K562 (cell line): ENCODE measurements at regions not wholly inside any gene's neighbourhood (a gene's known extent, or its start where the extent isn't known, plus 50 kb on each side); places are given as distances from the start of the nearest gene placed in this dataset.

Experiments used
- ATAC-seq: fragments of 200-7000 bp; cut with Tn5 transposase; 3 replicates; pipeline ENCODE4 v1.9.1; 2020; ENCODE audit warnings: moderate library complexity
- BruUV-seq: library from RNA; stranded (reverse); fragments of 400-500 nt; replicated peaks from 2 replicates; lab custom pipeline; 2021; lab: Mats Ljungman, UMichigan
- CTCF ChIA-PET: fragments of 300-600 bp; formaldehyde crosslinking; extraction: SDS; loops from one replicate; lab custom pipeline; 2021; ENCODE audit warnings: low intra/inter-chr PET ratio; lab: Yijun Ruan, JAX
- POLR2A ChIA-PET: fragments of 300-600, 350-650 bp; sonication (Branson Sonifier 250); formaldehyde crosslinking; extraction: SDS; loops from one replicate; lab custom pipeline; 2021; ENCODE audit warnings: antibody characterized with exemption, inconsistent platforms; lab: Yijun Ruan, JAX
- DNase-seq, 4 experiments: peaks; one replicate each; pipeline versions ENCODE4 v3.0.0 to v3.0.0-alpha.2; 2011 to 2018; ENCODE audit warnings: low spot score in 3 of 4, mixed read lengths in 3 of 4; ENCODE audit errors: extremely low read depth in 1 of 4
- FAIRE-seq: peaks from 2 replicates; lab custom pipeline; 2011; peaks lifted over from hg19 to GRCh38; lab: Jason Lieb, UNC
- H2AFZ ChIP-seq: 2 replicates; pipeline ENCODE4 v1.6.0; 2011; ENCODE audit warnings: low read depth, low read length, control low read depth, inconsistent platforms
- H3K27ac ChIP-seq: fragments of 200-600 bp; 3 replicates; pipeline ENCODE4 v1.8.0; 2011; ENCODE audit warnings: low read depth, mild to moderate bottlenecking, control low read depth, inconsistent platforms, low read length, moderate library complexity, mixed read lengths; ENCODE audit errors: extremely low read depth
- H3K27me3 ChIP-seq, 2 experiments: fragments of 300-600 bp in 1 of 2; 2 replicates in 1 of 2; 3 replicates in 1 of 2; pipeline versions ENCODE4 v1.6.0 to v1.8.0; 2011; ENCODE audit warnings: inconsistent platforms in 2 of 2, low read length in 2 of 2, mild to moderate bottlenecking in 1 of 2, mixed read lengths in 1 of 2, moderate library complexity in 1 of 2; ENCODE audit not compliant: control insufficient read depth in 2 of 2, insufficient read depth in 2 of 2
- H3K36me3 ChIP-seq: fragments of 300-600 bp; 3 replicates; pipeline ENCODE4 v1.8.0; 2011; ENCODE audit warnings: mild to moderate bottlenecking, low read length, inconsistent platforms; ENCODE audit not compliant: control insufficient read depth, insufficient read depth
- H3K4me1 ChIP-seq, 2 experiments: fragments of 200-600 bp in 1 of 2; replicated peaks in 1 of 2; 2 replicates in 1 of 2; 3 replicates in 1 of 2; pipeline versions ENCODE4 v1.5.1 to v1.8.0; 2011; ENCODE audit warnings: inconsistent platforms in 2 of 2, low read length in 2 of 2, mild to moderate bottlenecking in 1 of 2, mixed read lengths in 1 of 2, moderate library complexity in 1 of 2; ENCODE audit not compliant: control insufficient read depth in 2 of 2, insufficient read depth in 2 of 2
- H3K4me2 ChIP-seq: 2 replicates; pipeline ENCODE4 v1.6.1; 2011; ENCODE audit warnings: low read length, control low read depth, inconsistent platforms, mixed read lengths; ENCODE audit not compliant: insufficient read depth
- H3K4me3 ChIP-seq: fragments of 200-600 bp; sonication (generic), shearing (Covaris generic); 2 replicates; pipeline ENCODE4 v1.5.1; 2016; ENCODE audit warnings: control low read depth, inconsistent platforms
- H3K79me2 ChIP-seq: fragments of 200-600 bp; 3 replicates; pipeline ENCODE4 v1.8.0; 2011; ENCODE audit warnings: low read length, inconsistent platforms; ENCODE audit not compliant: control insufficient read depth, insufficient read depth
- H3K9ac ChIP-seq, 2 experiments: 2 replicates each; pipeline versions ENCODE4 v1.6.0 to v1.6.1; 2011; ENCODE audit warnings: low read depth in 2 of 2, low read length in 2 of 2, control low read depth in 1 of 2, inconsistent platforms in 1 of 2, mild to moderate bottlenecking in 1 of 2, mixed read lengths in 1 of 2; ENCODE audit not compliant: insufficient read depth in 1 of 2
- H3K9me1 ChIP-seq: one replicate; pipeline ENCODE4 v1.6.0; 2011; ENCODE audit warnings: inconsistent platforms, mild to moderate bottlenecking, low read length, moderate library complexity; ENCODE audit not compliant: control insufficient read depth, insufficient read depth
- H3K9me3 ChIP-seq: replicated peaks from 2 replicates; pipeline ENCODE4 v1.5.1; 2011; ENCODE audit warnings: low read depth, low read length, inconsistent platforms; ENCODE audit not compliant: control insufficient read depth, insufficient read depth
- H4K20me1 ChIP-seq: replicated peaks from 2 replicates; pipeline ENCODE4 v1.6.1; 2011; ENCODE audit warnings: low read length, inconsistent platforms, mixed read lengths; ENCODE audit not compliant: control insufficient read depth, insufficient read depth
- DIDO1 ChIP-seq: fragments of 450-650 bp; IDR thresholded peaks from 2 replicates; pipeline ENCODE4 v1.6.1; 2016; ENCODE audit warnings: low read depth, missing biosample characterization, missing genetic modification characterization
- PCBP2 ChIP-seq: fragments of 200-400 bp; formaldehyde crosslinking; IDR thresholded peaks from 2 replicates; pipeline ENCODE4 v1.6.1; 2018; ENCODE audit warnings: low read length, low read depth, mild to moderate bottlenecking, moderate library complexity; ENCODE audit not compliant: poor library complexity, severe bottlenecking
- RBM14 ChIP-seq: fragments of 200-400 bp; formaldehyde crosslinking; IDR thresholded peaks from 2 replicates; pipeline ENCODE4 v1.6.1; 2018; ENCODE audit warnings: low read depth, mild to moderate bottlenecking, low read length, moderate library complexity, borderline replicate concordance; ENCODE audit not compliant: insufficient read depth
- RNF2 ChIP-seq: sonication (generic); IDR thresholded peaks from 2 replicates; pipeline ENCODE4 v1.6.1; 2016
- SMARCE1 ChIP-seq: fragments of 450-650 bp; IDR thresholded peaks from 2 replicates; pipeline ENCODE4 v1.7.1; 2016; ENCODE audit warnings: mild to moderate bottlenecking
- SREBF1 ChIP-seq: fragments of 150-350 bp; IDR thresholded peaks from 2 replicates; pipeline ENCODE4 v1.6.1; 2014; ENCODE audit warnings: antibody characterized with exemption, low read depth, low read length, borderline replicate concordance
- ZC3H4 ChIP-seq: sonication (generic); formaldehyde crosslinking; IDR thresholded peaks from 2 replicates; pipeline ENCODE4 v1.9.0; 2021; ENCODE audit warnings: missing genetic modification reagents, borderline replicate concordance
- ZNF644 ChIP-seq: fragments of 200-800 bp; sonication (Bioruptor generic); IDR thresholded peaks from 2 replicates; pipeline ENCODE4 v1.6.1; 2016; ENCODE audit warnings: low read depth, missing genetic modification characterization, missing compliant biosample characterization
- WGBS: fragments of 100-300 bp; shearing (Covaris generic); methylation state at CpG from one replicate; pipeline ENCODE4 v1.1.6; 2016; ENCODE audit warnings: low coverage, mixed read lengths; ENCODE audit not compliant: insufficient coverage; ENCODE audit errors: missing lambda C conversion rate; 5-methylcytosine and 5-hydroxymethylcytosine counted together
- in situ Hi-C: fragments of 300-500 bp; cut with MboI; formaldehyde crosslinking; loops from 4 replicates; pipeline ENCODE4 v1.15.0; 2018; ENCODE audit warnings: inconsistent platforms, mixed read lengths
- intact Hi-C: fragments of 100-400 bp; cut with micrococcal nuclease; formaldehyde crosslinking; loops from 2 replicates; pipeline ENCODE4 v1.14.2; 2022
- TF ChIP-seq, protein P1 (sequence below): IDR thresholded peaks from 3 replicates; pipeline ENCODE4 v1.6.1; 2011; ENCODE audit warnings: borderline replicate concordance, mild to moderate bottlenecking; ENCODE audit not compliant: insufficient read length, insufficient read depth

DNA sequence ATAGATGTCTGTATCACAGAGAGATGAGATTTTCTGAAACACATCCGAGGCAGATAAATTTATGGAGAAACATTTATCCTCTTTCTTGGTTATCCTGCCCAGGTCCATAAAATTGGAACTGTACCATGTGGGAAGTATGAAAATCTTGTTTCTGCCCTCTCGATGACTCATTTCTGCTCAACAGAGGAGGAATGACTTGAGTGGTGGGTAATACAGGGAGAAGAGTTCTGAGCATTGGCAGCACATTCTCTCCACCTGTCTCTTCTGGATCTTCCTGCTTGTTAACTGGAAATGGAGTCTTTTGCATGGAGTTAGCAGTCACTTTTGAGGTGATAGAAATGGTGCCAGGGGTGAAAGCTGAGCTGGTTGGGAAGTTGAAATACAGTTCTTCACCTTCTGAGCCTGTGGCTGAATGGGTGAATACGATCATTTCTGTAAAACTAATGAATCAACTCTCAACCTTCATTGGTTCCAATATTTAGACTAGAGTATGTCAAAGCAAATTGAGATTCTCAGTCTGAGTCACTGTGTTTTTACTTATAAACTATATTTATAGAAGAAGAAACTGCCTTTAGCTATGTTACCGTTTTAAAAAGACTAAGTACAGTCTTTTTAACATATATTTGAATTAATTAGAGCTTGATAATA lies 945.5 kb downstream of the SORCS3 start:
- Histone ChIP-seq H3K79me2 (no peaks in the 10 kb centered on the region), H3K9me1 (no peaks in the 10 kb centered on the region), H3K4me2 (no peak overlapping the region), H3K36me3 (no peaks in the 10 kb centered on the region), H3K9ac (no peak overlapping the region), H4K20me1 (no peaks in the 10 kb centered on the region), H3K9me3 (no peaks in the 10 kb centered on the region), H2AFZ (no peak overlapping the region), H3K27ac (no peak overlapping the region), H3K4me1 (no peaks in the 10 kb centered on the region), H3K27me3 (no peaks in the 10 kb centered on the region), H3K4me3 (no peak overlapping the region)
- no TSS peak for BruUV-seq
- ChIA-PET CTCF (no interaction called here), POLR2A (no interaction called here)
- intact Hi-C loops (no loop called here), in situ Hi-C loops (no loop called here)
- no peak for FAIRE-seq
- DNase-seq, result no peak
- ATAC-seq, result no peak
- TF ChIP-seq RNF2 (no peak), RBM14 (no peak), ZNF644 (tag) (no peak), SMARCE1 (no peak), PCBP2 (no peak), SREBF1 (no peak), ZC3H4 (CRISPR knock-in tag) (no peak), DIDO1 (tag) (no peak)
- TF ChIP-seq, protein P1, sequence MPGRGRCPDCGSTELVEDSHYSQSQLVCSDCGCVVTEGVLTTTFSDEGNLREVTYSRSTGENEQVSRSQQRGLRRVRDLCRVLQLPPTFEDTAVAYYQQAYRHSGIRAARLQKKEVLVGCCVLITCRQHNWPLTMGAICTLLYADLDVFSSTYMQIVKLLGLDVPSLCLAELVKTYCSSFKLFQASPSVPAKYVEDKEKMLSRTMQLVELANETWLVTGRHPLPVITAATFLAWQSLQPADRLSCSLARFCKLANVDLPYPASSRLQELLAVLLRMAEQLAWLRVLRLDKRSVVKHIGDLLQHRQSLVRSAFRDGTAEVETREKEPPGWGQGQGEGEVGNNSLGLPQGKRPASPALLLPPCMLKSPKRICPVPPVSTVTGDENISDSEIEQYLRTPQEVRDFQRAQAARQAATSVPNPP, result no peak
- 0% methylated on average over 4 of the region's 4 CpGs for whole genome bisulfite sequencing
